ENCODE measurements at regions not wholly inside any gene's neighbourhood (a gene's known extent, or its start where the extent isn't known, plus 50 kb on each side); places are given as distances from the start of the nearest gene placed in this dataset.

DNA sequence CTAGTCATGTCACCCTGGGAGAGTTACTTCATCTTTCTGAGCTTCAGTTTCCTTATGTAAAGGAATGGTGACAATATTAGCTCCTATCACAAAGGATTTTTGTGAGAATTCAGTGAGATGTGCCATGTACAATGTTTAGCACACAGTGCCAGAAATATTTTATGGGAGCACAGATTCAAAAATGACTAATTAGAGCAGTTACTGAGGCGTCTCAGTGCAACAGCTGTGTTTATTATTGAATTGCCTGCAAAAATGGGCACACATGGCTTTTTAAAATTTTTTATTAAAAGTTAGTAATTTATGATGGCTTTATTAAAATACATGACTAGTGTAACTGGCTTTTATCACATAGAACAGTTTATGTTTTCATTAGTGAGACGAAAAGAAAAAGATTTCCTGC lies 134.3 kb upstream of the AHI1 start (continued):
- TF ChIP-seq, protein P1, sequence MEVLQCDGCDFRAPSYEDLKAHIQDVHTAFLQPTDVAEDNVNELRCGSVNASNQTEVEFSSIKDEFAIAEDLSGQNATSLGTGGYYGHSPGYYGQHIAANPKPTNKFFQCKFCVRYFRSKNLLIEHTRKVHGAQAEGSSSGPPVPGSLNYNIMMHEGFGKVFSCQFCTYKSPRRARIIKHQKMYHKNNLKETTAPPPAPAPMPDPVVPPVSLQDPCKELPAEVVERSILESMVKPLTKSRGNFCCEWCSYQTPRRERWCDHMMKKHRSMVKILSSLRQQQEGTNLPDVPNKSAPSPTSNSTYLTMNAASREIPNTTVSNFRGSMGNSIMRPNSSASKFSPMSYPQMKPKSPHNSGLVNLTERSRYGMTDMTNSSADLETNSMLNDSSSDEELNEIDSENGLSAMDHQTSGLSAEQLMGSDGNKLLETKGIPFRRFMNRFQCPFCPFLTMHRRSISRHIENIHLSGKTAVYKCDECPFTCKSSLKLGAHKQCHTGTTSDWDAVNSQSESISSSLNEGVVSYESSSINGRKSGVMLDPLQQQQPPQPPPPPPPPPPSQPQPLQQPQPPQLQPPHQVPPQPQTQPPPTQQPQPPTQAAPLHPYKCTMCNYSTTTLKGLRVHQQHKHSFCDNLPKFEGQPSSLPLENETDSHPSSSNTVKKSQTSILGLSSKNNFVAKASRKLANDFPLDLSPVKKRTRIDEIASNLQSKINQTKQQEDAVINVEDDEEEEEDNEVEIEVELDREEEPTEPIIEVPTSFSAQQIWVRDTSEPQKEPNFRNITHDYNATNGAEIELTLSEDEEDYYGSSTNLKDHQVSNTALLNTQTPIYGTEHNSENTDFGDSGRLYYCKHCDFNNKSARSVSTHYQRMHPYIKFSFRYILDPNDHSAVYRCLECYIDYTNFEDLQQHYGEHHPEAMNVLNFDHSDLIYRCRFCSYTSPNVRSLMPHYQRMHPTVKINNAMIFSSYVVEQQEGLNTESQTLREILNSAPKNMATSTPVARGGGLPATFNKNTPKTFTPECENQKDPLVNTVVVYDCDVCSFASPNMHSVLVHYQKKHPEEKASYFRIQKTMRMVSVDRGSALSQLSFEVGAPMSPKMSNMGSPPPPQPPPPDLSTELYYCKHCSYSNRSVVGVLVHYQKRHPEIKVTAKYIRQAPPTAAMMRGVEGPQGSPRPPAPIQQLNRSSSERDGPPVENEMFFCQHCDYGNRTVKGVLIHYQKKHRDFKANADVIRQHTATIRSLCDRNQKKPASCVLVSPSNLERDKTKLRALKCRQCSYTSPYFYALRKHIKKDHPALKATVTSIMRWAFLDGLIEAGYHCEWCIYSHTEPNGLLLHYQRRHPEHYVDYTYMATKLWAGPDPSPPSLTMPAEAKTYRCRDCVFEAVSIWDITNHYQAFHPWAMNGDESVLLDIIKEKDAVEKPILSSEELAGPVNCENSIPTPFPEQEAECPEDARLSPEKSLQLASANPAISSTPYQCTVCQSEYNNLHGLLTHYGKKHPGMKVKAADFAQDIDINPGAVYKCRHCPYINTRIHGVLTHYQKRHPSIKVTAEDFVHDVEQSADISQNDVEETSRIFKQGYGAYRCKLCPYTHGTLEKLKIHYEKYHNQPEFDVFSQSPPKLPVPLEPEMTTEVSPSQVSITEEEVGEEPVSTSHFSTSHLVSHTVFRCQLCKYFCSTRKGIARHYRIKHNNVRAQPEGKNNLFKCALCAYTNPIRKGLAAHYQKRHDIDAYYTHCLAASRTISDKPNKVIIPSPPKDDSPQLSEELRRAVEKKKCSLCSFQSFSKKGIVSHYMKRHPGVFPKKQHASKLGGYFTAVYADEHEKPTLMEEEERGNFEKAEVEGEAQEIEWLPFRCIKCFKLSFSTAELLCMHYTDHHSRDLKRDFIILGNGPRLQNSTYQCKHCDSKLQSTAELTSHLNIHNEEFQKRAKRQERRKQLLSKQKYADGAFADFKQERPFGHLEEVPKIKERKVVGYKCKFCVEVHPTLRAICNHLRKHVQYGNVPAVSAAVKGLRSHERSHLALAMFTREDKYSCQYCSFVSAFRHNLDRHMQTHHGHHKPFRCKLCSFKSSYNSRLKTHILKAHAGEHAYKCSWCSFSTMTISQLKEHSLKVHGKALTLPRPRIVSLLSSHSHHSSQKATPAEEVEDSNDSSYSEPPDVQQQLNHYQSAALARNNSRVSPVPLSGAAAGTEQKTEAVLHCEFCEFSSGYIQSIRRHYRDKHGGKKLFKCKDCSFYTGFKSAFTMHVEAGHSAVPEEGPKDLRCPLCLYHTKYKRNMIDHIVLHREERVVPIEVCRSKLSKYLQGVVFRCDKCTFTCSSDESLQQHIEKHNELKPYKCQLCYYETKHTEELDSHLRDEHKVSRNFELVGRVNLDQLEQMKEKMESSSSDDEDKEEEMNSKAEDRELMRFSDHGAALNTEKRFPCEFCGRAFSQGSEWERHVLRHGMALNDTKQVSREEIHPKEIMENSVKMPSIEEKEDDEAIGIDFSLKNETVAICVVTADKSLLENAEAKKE (CRISPR knock-in tag; IDR thresholded peaks at IDR 0.05), result no peak
- TF ChIP-seq ZNF114 (CRISPR knock-in tag; IDR thresholded peaks at IDR 0.05), result no peak
- no peak for TF ChIP-seq ZNF331 (CRISPR knock-in tag; IDR thresholded peaks at IDR 0.05; ENCODE audit: low read depth)
- no peak for TF ChIP-seq STAT1 (IDR thresholded peaks at IDR 0.05; ENCODE audit: unreplicated experiment)

- Histone ChIP-seq H3K36me3 (ENCODE audit: insufficient read depth) (no peaks in the 10 kb centered on the region), H3K4me3 (no peak overlapping the region), H3F3A (replicated peaks; ENCODE audit: low read depth) (no peaks in the 10 kb centered on the region), H3K79me2 (replicated peaks; ENCODE audit: insufficient read depth) (no peaks in the 10 kb centered on the region), H3K4me2 (no peak overlapping the region), H4K20me1 (replicated peaks; ENCODE audit: insufficient read depth) (no peaks in the 10 kb centered on the region), H3K27me3 (ENCODE audit: insufficient read depth) (no peaks in the 10 kb centered on the region), H3K4me1 (ENCODE audit: insufficient read depth) (0 out of 2 replicates have a peak, but pooled peaks cover 4% of the 10 kb centered on the region), H3K27ac (ENCODE audit: low read depth) (no peak overlapping the region), H3K9me2 (ENCODE audit: insufficient read depth) (no peaks in the 10 kb centered on the region; the same call in 1 of the 2 replicates), H2AFZ (no peak overlapping the region)
- no peaks in the 10 kb centered on the region for H3K9me3 Mint-ChIP-seq
- peaks cover 9% of the 10 kb centered on the region for H3K4me1 Mint-ChIP-seq
- no peak for TF ChIP-seq POLR2AphosphoS5 (IDR thresholded peaks at IDR 0.05; ENCODE audit: low read depth)
- no peak for TF ChIP-seq CREB1 (CRISPR knock-in tag; IDR thresholded peaks at IDR 0.05; ENCODE audit: low read depth)
- no peaks in the 10 kb centered on the region for H3K27me3 Mint-ChIP-seq (ENCODE audit: insufficient read depth, low read depth, poor library complexity)
- DNase-seq (ENCODE audit: low spot score) (no peak), ATAC-seq (no peak)
- H3K27ac Mint-ChIP-seq, result no peak overlapping the region
- no peaks in the 10 kb centered on the region for H3K36me3 Mint-ChIP-seq (ENCODE audit: low read depth)
- H3K4me3 Mint-ChIP-seq, result no peak overlapping the region
Measured at GRCh38 chr6:135633573-135633972, 136.0 kb upstream of the AHI1 start.

Measured in GM23338 (cell line).